GM12873 (cell line): ENCODE measurements at regions not wholly inside any gene's neighbourhood (a gene's known extent, or its start where the extent isn't known, plus 50 kb on each side); places are given as distances from the start of the nearest gene placed in this dataset.

Source experiments
- CTCF ChIP-seq: IDR thresholded peaks from 2 replicates; pipeline ENCODE4 v1.5.1; 2012; ENCODE audit warnings: low read depth, mild to moderate bottlenecking, moderate library complexity, low read length, control low read depth; ENCODE audit not compliant: insufficient read depth; ENCODE audit errors: missing control alignments

DNA sequence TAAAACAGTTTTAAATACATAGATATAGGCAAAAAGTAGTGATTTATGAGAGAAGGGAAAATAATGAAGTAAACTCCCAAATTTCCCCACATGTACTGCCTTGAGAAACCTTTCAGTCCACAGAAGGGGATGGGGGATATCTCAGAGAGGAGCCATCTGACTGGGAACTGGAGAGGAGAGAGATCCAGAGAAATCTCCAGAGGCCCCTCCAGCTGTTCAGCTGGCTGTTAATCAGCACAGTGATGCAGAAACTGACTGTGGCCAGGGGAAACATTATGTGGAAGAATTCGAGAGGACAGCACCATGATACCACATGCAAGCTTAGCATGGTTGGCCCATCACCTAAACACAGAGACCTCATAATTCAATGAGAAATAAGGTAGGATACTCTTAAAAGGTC lies 1165.9 kb upstream of the TMEM132C start:
- TF ChIP-seq CTCF, result no peak

- TF ChIP-seq CTCF, result no peak
Measured at GRCh38 chr12:127106041-127106440, 1160.9 kb upstream of the TMEM132C start.

- no peak for TF ChIP-seq CTCF
Measured at GRCh38 chr12:127106697-127107096, 1160.3 kb upstream of the TMEM132C start.

DNA sequence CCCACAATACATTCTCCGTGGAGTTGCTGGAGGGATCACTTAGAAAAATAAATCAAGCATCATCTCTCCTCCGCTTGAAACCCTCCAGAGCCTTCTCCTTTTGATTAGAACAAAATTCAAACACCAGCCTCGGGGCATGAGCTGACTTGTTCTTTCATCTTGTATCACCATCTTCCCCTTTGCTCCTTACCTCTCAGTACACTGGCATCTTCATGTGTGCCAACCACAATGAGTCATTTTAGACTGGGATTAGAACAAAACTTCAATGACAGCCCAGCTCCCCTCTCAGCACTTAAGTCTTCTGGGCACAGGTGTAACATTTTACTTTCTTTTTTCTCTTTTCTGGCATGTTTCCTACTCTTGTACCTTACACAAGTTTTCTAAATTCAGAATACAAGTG lies 1159.2 kb upstream of the TMEM132C start:
- TF ChIP-seq CTCF, result no peak

GRCh38 chr12:127108360-127109215 lies 1158.4 kb upstream of the TMEM132C start:
- TF ChIP-seq CTCF, result peak; percentile 70

- no peak for TF ChIP-seq CTCF
Measured at GRCh38 chr12:127113945-127114344, 1153.0 kb upstream of the TMEM132C start.

- no peak for TF ChIP-seq CTCF
Measured at GRCh38 chr12:127115468-127116035, 1151.4 kb upstream of the TMEM132C start.
